HT1080 (cell line): ENCODE measurements at regions not wholly inside any gene's neighbourhood (a gene's known extent, or its start where the extent isn't known, plus 50 kb on each side); places are given as distances from the start of the nearest gene placed in this dataset.
"Not testable (repeated sequence)": the region's sequence is repeated elsewhere in the genome, so short reads cannot be mapped to it uniquely, and the experiment has no call there.

Experiments used
- DNase-seq: peaks from one replicate; pipeline ENCODE4 v3.0.0-alpha.2; 2015; ENCODE audit warnings: low read depth

GRCh38 chr20:47915495-47915894 lies 130.2 kb upstream of the SULF2 start:
- DNase-seq, result no peak

GRCh38 chr20:47914792-47915191 lies 129.5 kb upstream of the SULF2 start:
- no peak for DNase-seq

- DNase-seq, result not testable (repeated sequence)
Observed at GRCh38 chr20:47912786-47913501, 127.7 kb upstream of the SULF2 start.

- DNase-seq, result not testable (repeated sequence)
Observed at GRCh38 chr20:47912165-47912564, 126.9 kb upstream of the SULF2 start.

GRCh38 chr20:47909696-47910369 lies 124.6 kb upstream of the SULF2 start:
- DNase-seq, result peak; percentile 37

- not testable (repeated sequence) for DNase-seq
Observed at GRCh38 chr20:47908361-47909035, 123.2 kb upstream of the SULF2 start.

- DNase-seq, result not testable (repeated sequence)
Observed at GRCh38 chr20:47907951-47908350, 122.7 kb upstream of the SULF2 start.

- DNase-seq, result no peak
Observed at GRCh38 chr20:47907031-47907675, 121.9 kb upstream of the SULF2 start.

- DNase-seq, result no peak
Observed at GRCh38 chr20:47906348-47906660, 121.0 kb upstream of the SULF2 start.

- no peak for DNase-seq
Observed at GRCh38 chr20:47905628-47906347, 120.5 kb upstream of the SULF2 start.

- not testable (repeated sequence) for DNase-seq
Observed at GRCh38 chr20:47903009-47903408, 117.7 kb upstream of the SULF2 start.

GRCh38 chr20:47899313-47899712 lies 114.0 kb upstream of the SULF2 start:
- DNase-seq, result not testable (repeated sequence)

- no peak for DNase-seq
Observed at GRCh38 chr20:47897461-47897860, 112.2 kb upstream of the SULF2 start.

- DNase-seq, result not testable (repeated sequence)
Observed at GRCh38 chr20:47892681-47893080, 107.4 kb upstream of the SULF2 start.

- DNase-seq, result not testable (repeated sequence)
Observed at GRCh38 chr20:47890708-47891107, 105.4 kb upstream of the SULF2 start.

GRCh38 chr20:47889751-47890150 lies 104.5 kb upstream of the SULF2 start:
- not testable (repeated sequence) for DNase-seq

- no peak for DNase-seq
Observed at GRCh38 chr20:47888351-47888750, 103.1 kb upstream of the SULF2 start.

- no peak for DNase-seq
Observed at GRCh38 chr20:47887477-47888080, 102.3 kb upstream of the SULF2 start.

- no peak for DNase-seq
Observed at GRCh38 chr20:47887064-47887463, 101.8 kb upstream of the SULF2 start.

GRCh38 chr20:47886454-47887041 lies 101.3 kb upstream of the SULF2 start:
- DNase-seq, result no peak
